ENCODE measurements at regions not wholly inside any gene's neighbourhood (a gene's known extent, or its start where the extent isn't known, plus 50 kb on each side); places are given as distances from the start of the nearest gene placed in this dataset.

DNA sequence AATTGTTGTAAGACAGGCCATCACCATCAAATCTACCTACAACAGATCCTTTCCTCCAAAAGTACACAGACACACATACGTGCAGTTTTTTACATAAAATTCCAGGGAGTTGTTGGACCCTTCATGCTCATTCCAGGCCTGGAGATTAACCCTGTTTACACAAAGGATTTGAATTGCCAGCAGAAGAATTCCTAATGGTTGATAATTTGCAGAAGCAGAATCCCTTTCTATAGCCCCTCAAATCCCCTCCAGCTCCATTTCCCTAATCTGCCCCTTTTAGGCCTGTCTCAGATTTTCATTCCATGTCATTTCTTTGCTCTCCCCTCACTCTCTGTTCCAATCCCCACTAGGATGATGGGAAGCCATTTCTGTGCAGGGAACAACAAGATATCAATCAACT lies 102.9 kb upstream of the TOX3 start:
- no peak for DNase-seq (ENCODE audit: low spot score)

- no peak for DNase-seq (ENCODE audit: low spot score)
These were observed 100.6 kb upstream of the TOX3 start for GRCh38 chr16:52647588-52647987.

DNA sequence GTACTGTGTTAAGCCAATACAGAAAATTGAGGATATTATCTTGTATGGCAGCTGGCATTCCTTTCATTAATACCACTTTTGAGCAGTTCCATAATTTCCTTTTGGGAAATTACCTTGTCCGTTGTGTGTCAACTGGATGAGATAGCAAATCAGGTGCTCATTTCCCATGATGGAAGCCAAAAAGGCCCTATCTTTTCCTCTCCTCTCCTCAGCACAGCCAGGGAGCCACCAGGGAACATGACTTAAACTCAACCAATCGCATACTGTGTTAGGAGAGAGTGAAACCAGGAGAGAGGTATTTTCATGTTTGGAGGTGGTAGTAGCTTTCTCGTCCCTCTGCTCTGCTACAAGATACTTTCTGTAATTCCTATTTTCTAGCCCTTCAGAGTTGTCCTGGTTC lies 96.1 kb upstream of the TOX3 start:
- no peak for DNase-seq (ENCODE audit: low spot score)

GRCh38 chr16:52634528-52634927 lies 87.6 kb upstream of the TOX3 start:
- DNase-seq (ENCODE audit: low spot score) = no peak

- no peak for DNase-seq (ENCODE audit: low spot score)
These were observed 87.2 kb upstream of the TOX3 start for GRCh38 chr16:52634104-52634503.

DNA sequence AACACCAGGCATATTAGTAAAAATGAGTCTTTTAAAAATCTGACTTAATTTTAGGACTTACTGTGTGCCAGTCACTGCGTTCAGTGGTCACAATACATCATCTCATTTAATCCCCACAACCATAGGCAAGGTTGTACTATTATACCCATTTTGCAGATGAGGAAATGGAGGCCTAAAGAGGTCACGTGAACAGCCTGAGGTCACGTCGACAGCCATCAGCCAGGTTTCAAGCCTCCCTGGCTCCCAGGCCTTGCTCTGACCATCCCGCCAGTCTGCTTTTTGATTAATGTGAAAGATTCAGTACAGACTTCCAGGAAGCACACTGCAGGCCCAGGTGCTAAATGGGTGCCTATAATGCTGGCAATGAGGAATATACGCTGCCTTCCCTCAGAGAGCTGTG lies 86.3 kb upstream of the TOX3 start:
- no peak for DNase-seq (ENCODE audit: low spot score)

- DNase-seq (ENCODE audit: low spot score) = no peak
These were observed 84.8 kb upstream of the TOX3 start for GRCh38 chr16:52631711-52632110.

DNA sequence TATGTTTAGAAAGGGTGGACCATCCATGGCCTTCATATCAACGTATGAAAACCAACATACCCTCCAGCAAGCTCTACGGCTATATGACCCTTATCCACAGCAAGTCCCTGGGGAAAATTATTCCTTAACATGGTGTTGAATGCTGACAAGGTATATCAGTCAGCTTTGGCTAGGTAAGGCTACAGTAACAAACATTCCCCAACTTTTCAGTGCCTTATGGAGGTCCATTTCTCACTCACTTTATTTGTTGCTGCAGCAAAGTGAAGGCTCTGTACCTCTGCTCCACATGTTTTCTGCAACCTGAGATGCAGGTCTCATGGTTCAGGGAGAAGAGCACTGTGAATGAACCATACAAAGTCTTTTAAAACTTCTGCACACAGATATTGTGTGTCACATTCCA lies 83.8 kb upstream of the TOX3 start:
- DNase-seq (ENCODE audit: low spot score) = no peak

DNA sequence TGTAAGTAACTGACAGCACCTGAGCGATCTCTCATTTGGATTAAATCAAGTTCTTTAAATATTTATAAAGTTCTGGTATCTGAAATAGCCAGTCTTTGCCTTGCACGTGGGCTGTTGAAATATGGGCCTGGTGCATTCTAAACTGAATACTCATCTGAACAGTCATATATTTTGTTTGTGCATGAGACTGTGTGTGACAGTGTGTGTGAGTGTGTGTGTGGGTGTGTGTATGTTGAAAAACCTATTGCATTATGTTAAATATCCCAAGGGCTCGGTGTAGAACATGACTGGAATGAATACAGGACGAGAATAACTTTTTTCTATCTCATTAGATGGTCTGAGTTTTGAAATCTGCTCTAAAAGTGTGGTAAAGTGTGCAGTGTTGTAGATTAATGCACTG lies 82.4 kb upstream of the TOX3 start:
- DNase-seq (ENCODE audit: low spot score) = no peak

DNA sequence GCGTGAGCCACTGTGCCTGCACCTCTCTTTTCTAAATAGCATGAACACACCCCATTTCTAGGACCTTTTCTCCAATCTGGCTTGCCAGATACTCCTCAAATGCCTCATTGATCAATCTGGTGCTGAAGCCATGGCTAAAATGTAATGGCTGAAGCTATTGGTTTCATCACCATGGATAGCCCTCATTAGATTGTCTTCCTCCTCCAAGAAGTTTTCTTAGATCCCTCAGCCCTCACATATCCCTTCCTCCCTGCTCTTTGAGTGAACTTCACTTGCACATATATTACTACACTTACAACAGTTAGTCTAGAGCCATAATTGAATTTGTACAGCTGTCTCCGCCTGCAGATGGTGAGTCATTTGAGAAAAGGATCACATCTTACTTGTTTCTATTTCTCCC lies 77.9 kb upstream of the TOX3 start:
- DNase-seq (ENCODE audit: low spot score) = no peak

DNA sequence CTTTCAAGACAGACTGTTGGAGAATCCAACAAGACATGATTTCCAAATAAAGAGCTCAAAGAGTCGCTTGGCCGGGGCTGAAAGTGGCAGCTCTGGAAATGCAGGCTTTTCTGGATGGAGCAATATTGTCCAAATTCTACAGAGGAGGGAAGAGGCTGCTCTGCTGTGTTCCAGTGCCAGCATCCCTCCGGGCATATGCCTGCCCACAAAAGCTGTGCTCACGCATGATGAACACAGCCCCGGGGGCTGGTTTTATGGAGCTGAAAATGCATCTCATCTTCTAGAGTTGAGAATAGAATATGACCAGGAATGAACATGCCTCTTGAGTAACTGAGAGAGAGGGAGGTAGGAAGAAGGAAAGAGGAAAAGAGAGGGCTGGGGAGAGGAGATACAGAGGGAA lies 74.7 kb upstream of the TOX3 start:
- no peak for DNase-seq (ENCODE audit: low spot score)

DNA sequence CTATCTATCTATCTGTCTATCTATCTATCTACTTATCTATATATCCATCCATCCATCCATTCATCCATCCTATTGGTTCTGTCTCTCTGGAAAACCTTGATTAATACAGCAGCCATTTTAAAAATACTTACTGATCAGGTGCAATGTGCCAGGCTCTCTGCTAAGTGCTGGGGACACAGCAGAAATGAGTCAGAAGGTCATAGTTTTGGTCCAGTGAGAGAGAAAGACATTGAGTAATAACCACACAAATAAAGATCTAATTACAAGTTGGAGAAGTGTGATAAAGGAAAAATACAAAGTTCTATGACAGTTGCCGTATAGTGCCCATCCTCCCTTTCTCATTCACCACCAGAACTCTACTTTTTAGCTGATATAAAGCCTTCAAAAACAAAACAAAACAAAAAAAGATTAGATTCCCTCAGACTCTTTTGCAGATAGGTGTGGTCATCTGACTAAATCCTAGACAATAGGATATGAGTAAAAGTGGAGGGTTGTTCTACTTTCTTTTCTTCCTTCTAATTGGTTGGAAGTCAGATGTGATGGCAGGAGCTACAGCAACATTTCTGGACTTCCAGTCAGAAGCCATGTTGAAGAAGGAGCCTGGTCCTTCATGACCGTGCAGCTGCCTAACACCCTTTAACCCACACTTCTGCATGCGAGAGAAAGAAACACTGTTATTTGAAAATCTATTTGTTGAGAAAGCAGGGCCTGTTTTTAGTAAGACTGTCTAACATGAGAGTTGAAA lies 72.0 kb upstream of the TOX3 start:
- DNase-seq (ENCODE audit: low spot score) = no peak

GRCh38 chr16:52617591-52617990 lies 70.6 kb upstream of the TOX3 start:
- no peak for DNase-seq (ENCODE audit: low spot score)

DNA sequence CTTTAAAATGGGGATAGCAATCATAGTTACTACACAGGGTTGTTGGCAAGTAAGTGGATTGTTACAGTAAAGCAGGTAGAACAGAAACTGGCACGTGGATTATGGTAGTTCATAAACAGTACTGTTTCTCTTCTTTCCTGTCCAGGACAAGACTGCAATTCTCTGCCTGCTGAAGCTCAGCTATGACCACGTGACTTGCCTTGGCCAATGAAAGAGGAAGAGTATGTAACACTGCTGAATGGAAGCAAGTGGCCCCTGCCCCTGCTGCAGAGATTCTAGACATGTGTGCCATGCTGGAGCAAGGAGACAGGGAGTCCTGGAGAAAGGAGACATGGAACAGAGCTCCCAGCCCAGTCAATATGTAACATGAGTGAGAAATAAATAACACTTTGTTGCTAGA lies 66.6 kb upstream of the TOX3 start:
- no peak for DNase-seq (ENCODE audit: low spot score)

GRCh38 chr16:52611817-52612673 lies 65.1 kb upstream of the TOX3 start:
- no peak for DNase-seq (ENCODE audit: low spot score)

- DNase-seq (ENCODE audit: low spot score) = no peak
These were observed 56.1 kb upstream of the TOX3 start for GRCh38 chr16:52603015-52603414.

GRCh38 chr16:52597772-52598483 lies 51.0 kb upstream of the TOX3 start:
- no peak for DNase-seq (ENCODE audit: low spot score)

- no peak for DNase-seq (ENCODE audit: low spot score)
These were observed 50.3 kb upstream of the TOX3 start for GRCh38 chr16:52597073-52597771.
